ENCODE measurements at regions not wholly inside any gene's neighbourhood (a gene's known extent, or its start where the extent isn't known, plus 50 kb on each side); places are given as distances from the start of the nearest gene placed in this dataset.

DNA sequence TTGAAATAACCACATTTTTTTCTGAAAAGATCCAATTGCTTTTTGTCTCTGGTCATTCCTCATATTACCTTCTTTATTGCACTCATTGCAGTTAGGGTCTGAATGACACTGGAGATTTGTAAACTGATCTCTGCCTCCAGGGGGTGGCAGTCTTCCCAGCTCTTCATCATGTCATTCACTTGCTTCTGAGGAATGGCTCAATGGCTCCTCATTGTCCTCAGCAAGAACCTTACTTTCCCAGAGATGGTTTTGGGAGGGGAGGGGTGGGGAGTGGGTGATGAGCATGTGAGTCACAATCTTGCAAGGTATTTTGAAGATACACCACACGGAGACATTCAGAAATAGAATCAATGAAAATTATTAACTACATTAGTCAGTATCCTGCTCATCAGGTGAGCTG lies 159.8 kb upstream of the GAS1 start:
- Histone ChIP-seq H3K9me3 (ENCODE audit: low read length) (no peaks in the 10 kb centered on the region), H3K27ac (ENCODE audit: low read depth, low read length, poor library complexity, severe bottlenecking) (no peak overlapping the region), H3K4me1 (ENCODE audit: insufficient read depth, low read length, poor library complexity, severe bottlenecking) (no peaks in the 10 kb centered on the region), H3K4me3 (ENCODE audit: low read depth, low read length, poor library complexity, severe bottlenecking) (no peak overlapping the region), H4K20me1 (ENCODE audit: insufficient read depth, low read length) (no peaks in the 10 kb centered on the region), H3K9me2 (ENCODE audit: insufficient read depth, low read length) (no peaks in the 10 kb centered on the region), H3K79me2 (ENCODE audit: insufficient read depth, low read depth, low read length) (no peaks in the 10 kb centered on the region), H2AFZ (ENCODE audit: low read length) (no peak overlapping the region), H3K36me3 (ENCODE audit: insufficient read depth, low read length) (no peaks in the 10 kb centered on the region), H3K4me2 (ENCODE audit: low read length) (no peak overlapping the region)
- no peak for TF ChIP-seq EZH2phosphoT487 (IDR thresholded peaks at IDR 0.05; ENCODE audit: borderline replicate concordance, low read depth, low read length)
- TF ChIP-seq, protein P1, sequence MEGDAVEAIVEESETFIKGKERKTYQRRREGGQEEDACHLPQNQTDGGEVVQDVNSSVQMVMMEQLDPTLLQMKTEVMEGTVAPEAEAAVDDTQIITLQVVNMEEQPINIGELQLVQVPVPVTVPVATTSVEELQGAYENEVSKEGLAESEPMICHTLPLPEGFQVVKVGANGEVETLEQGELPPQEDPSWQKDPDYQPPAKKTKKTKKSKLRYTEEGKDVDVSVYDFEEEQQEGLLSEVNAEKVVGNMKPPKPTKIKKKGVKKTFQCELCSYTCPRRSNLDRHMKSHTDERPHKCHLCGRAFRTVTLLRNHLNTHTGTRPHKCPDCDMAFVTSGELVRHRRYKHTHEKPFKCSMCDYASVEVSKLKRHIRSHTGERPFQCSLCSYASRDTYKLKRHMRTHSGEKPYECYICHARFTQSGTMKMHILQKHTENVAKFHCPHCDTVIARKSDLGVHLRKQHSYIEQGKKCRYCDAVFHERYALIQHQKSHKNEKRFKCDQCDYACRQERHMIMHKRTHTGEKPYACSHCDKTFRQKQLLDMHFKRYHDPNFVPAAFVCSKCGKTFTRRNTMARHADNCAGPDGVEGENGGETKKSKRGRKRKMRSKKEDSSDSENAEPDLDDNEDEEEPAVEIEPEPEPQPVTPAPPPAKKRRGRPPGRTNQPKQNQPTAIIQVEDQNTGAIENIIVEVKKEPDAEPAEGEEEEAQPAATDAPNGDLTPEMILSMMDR (conservative IDR thresholded peaks at IDR 0.05; ENCODE audit: low read length): peak; percentile 40; the same call in 1 of the 2 replicates
- ChIA-PET CTCF (ENCODE audit: unreplicated experiment) (no interaction called here), POLR2A (interaction anchor here (1.1 kb wide), 1 partner anchor 65 kb away, joined by 4 read pairs; no protein-coding TSS in a partner anchor)
- no TSS peak for BruUV-seq (replicated peaks)
- DNase-seq (ENCODE audit: low spot score): peak; percentile 1
- intact Hi-C loops (cut with micrococcal nuclease; ENCODE audit: unreplicated experiment): no loop called here

DNA sequence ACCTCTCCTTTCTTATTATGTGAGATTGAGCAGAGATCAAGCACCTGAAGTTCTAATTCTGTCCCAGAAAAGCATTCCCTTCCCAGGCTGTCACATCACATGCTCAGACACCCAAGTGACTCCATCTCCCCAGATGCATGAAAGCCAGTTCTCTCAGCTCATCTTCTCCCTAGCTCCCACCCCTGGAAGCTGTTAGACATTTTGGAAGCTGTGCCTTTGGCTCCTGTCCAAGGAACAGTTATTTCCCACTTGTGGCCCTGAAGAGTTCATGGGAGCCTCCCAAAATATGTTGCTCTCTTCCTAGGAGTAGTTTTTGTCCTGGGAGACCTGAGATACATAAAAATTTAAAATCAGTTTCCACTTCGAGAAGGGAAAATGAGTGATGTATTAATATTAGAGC lies 161.4 kb upstream of the GAS1 start:
- Histone ChIP-seq H3K9me3 (ENCODE audit: low read length) (no peaks in the 10 kb centered on the region), H3K4me1 (ENCODE audit: insufficient read depth, low read length, poor library complexity, severe bottlenecking) (no peaks in the 10 kb centered on the region), H3K79me2 (ENCODE audit: insufficient read depth, low read depth, low read length) (no peaks in the 10 kb centered on the region), H3K27ac (ENCODE audit: low read depth, low read length, poor library complexity, severe bottlenecking) (no peak overlapping the region), H4K20me1 (ENCODE audit: insufficient read depth, low read length) (no peaks in the 10 kb centered on the region), H3K36me3 (ENCODE audit: insufficient read depth, low read length) (no peaks in the 10 kb centered on the region), H3K9me2 (ENCODE audit: insufficient read depth, low read length) (no peaks in the 10 kb centered on the region), H2AFZ (ENCODE audit: low read length) (no peak overlapping the region), H3K4me2 (ENCODE audit: low read length) (no peak overlapping the region), H3K4me3 (ENCODE audit: low read depth, low read length, poor library complexity, severe bottlenecking) (no peak overlapping the region)
- no TSS peak for BruUV-seq (replicated peaks)
- POLR2A ChIA-PET: no interaction called here
- intact Hi-C loops (cut with micrococcal nuclease; ENCODE audit: unreplicated experiment): no loop called here
- DNase-seq (ENCODE audit: low spot score): no peak
- CTCF ChIA-PET (ENCODE audit: unreplicated experiment): interaction anchor here (0.8 kb wide), 1 partner anchor 49 kb away, joined by 3 read pairs; no protein-coding TSS in a partner anchor
- TF ChIP-seq, protein P1 (conservative IDR thresholded peaks at IDR 0.05; ENCODE audit: low read length): no peak
- TF ChIP-seq EZH2phosphoT487 (IDR thresholded peaks at IDR 0.05; ENCODE audit: borderline replicate concordance, low read depth, low read length): no peak

DNA sequence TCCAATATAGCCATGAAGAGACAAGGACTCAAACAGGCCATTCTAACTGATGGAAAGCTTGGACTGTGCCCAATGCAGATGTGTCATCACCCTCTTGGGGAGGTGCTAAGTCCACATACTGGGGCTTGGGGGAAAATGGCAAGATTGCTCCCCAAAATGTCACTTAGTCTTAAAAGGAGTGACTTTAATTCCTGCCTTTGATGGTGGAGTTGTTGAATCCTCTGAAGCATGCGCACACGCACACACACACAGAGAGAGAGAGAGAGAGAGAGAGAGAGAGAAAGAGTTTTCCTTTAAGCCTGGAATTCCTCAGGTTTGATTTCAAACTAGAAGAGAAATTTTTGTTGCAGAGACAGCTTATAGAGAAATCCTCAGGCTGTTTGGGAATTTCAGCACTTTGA lies 161.9 kb upstream of the GAS1 start:
- DNase-seq (ENCODE audit: low spot score): no peak
- Histone ChIP-seq H3K9me3 (ENCODE audit: low read length) (no peaks in the 10 kb centered on the region), H4K20me1 (ENCODE audit: insufficient read depth, low read length) (no peaks in the 10 kb centered on the region), H3K36me3 (ENCODE audit: insufficient read depth, low read length) (no peaks in the 10 kb centered on the region), H3K79me2 (ENCODE audit: insufficient read depth, low read depth, low read length) (no peaks in the 10 kb centered on the region), H3K4me1 (ENCODE audit: insufficient read depth, low read length, poor library complexity, severe bottlenecking) (no peaks in the 10 kb centered on the region), H2AFZ (ENCODE audit: low read length) (no peak overlapping the region), H3K9me2 (ENCODE audit: insufficient read depth, low read length) (no peaks in the 10 kb centered on the region), H3K27ac (ENCODE audit: low read depth, low read length, poor library complexity, severe bottlenecking) (no peak overlapping the region), H3K4me2 (ENCODE audit: low read length) (no peak overlapping the region), H3K4me3 (ENCODE audit: low read depth, low read length, poor library complexity, severe bottlenecking) (no peak overlapping the region)
- CTCF ChIA-PET (ENCODE audit: unreplicated experiment): no interaction called here
- intact Hi-C loops (cut with micrococcal nuclease; ENCODE audit: unreplicated experiment): no loop called here
- POLR2A ChIA-PET: no interaction called here
- BruUV-seq (replicated peaks): no TSS peak
- TF ChIP-seq, protein P1 (conservative IDR thresholded peaks at IDR 0.05; ENCODE audit: low read length): no peak
- TF ChIP-seq EZH2phosphoT487 (IDR thresholded peaks at IDR 0.05; ENCODE audit: borderline replicate concordance, low read depth, low read length): no peak

All from OCI-LY7 (cell line).